ENCODE measurements at regions not wholly inside any gene's neighbourhood (a gene's known extent, or its start where the extent isn't known, plus 50 kb on each side); places are given as distances from the start of the nearest gene placed in this dataset.

- no peak for FAIRE-seq
- intact Hi-C loops (cut with micrococcal nuclease; ENCODE audit: unreplicated experiment) = no loop called here
- in situ Hi-C loops (cut with MboI) = no loop called here
Measured at GRCh38 chr4:125456075-125456474, 141.3 kb downstream of the FAT4 start.

GRCh38 chr4:125459531-125459930 is 144.8 kb downstream of the FAT4 start:
- CTCF ChIA-PET = no interaction called here
- in situ Hi-C loops (cut with MboI) = no loop called here

More at GRCh38 chr4:125456075-125456474, 141.3 kb downstream of the FAT4 start:
- ATAC-seq (no peak), DNase-seq (ENCODE audit: low read depth, low spot score) (no peak)
- Histone ChIP-seq H3K4me1 (ENCODE audit: control insufficient read depth, insufficient read depth, low read length) (no peaks in the 10 kb centered on the region), H3K79me2 (ENCODE audit: control insufficient read depth, insufficient read depth, low read length) (no peaks in the 10 kb centered on the region), H3K27me3 (replicated peaks in 1 of 2; ENCODE audit: control insufficient read depth in 2 of 2, insufficient read depth in 2 of 2, low read length in 1 of 2) (no peaks in the 10 kb centered on the region), H3K9ac (ENCODE audit: control insufficient read depth, insufficient read depth, low read length) (no peak overlapping the region), H3K36me3 (ENCODE audit: control insufficient read depth in 2 of 2, insufficient read depth in 2 of 2, low read length in 1 of 2) (no peaks in the 10 kb centered on the region), H3K4me2 (ENCODE audit: control insufficient read depth, insufficient read depth) (no peak overlapping the region), H3K9me3 (replicated peaks; ENCODE audit: control insufficient read depth, insufficient read depth, low read length) (no peaks in the 10 kb centered on the region), H3K4me3 (no peak overlapping the region), H2AFZ (ENCODE audit: control insufficient read depth, low read depth, low read length) (no peak overlapping the region), H4K20me1 (ENCODE audit: control insufficient read depth, insufficient read depth) (no peaks in the 10 kb centered on the region), H3K27ac (ENCODE audit: control insufficient read depth, insufficient read depth) (no peak overlapping the region)
- no TSS peak for BruUV-seq (replicated peaks)
- SMC1A ChIA-PET (ENCODE audit: uncharacterized antibody, unreplicated experiment) = no interaction called here
- RAD21 ChIA-PET (ENCODE audit: unreplicated experiment) = no interaction called here
- CTCF ChIA-PET = interaction anchor here (0.5 to 1.3 kb wide), 2 partner anchors 13 to 143 kb away, joined by 3 read pairs; no protein-coding TSS in a partner anchor
- no peak for TF ChIP-seq FOXM1 (IDR thresholded peaks at IDR 0.05; ENCODE audit: low read depth, low read length)
- no peak for TF ChIP-seq SIN3A (IDR thresholded peaks at IDR 0.05; ENCODE audit: low read depth, low read length)
- TF ChIP-seq CBX3 (IDR thresholded peaks at IDR 0.05; ENCODE audit: borderline replicate concordance, low read depth) = no peak
- 2% methylated on average over 3 of the region's 3 CpGs for WGBS (ENCODE audit: insufficient coverage, insufficient replicate concordance, low lambda C conversion rate, missing lambda C conversion rate)
- POLR2A ChIA-PET = no interaction called here

More at GRCh38 chr4:125459531-125459930, 144.8 kb downstream of the FAT4 start:
- H3K9ac ChIP-seq (ENCODE audit: control insufficient read depth, insufficient read depth, low read length) = no peak overlapping the region
- no peaks in the 10 kb centered on the region for H3K9me3 ChIP-seq (replicated peaks; ENCODE audit: control insufficient read depth, insufficient read depth, low read length)
- no peaks in the 10 kb centered on the region for H3K4me1 ChIP-seq (ENCODE audit: control insufficient read depth, insufficient read depth, low read length)
- no peaks in the 10 kb centered on the region for H4K20me1 ChIP-seq (ENCODE audit: control insufficient read depth, insufficient read depth)
- no peak overlapping the region for H3K4me2 ChIP-seq (ENCODE audit: control insufficient read depth, insufficient read depth)
- H3K36me3 ChIP-seq (ENCODE audit: control insufficient read depth in 2 of 2, insufficient read depth in 2 of 2, low read length in 1 of 2) = no peaks in the 10 kb centered on the region
- POLR2A ChIA-PET = no interaction called here
- H3K4me3 ChIP-seq = no peak overlapping the region
- no peaks in the 10 kb centered on the region for H3K79me2 ChIP-seq (ENCODE audit: control insufficient read depth, insufficient read depth, low read length)
- BruUV-seq (replicated peaks) = no TSS peak
- H2AFZ ChIP-seq (ENCODE audit: control insufficient read depth, low read depth, low read length) = no peak overlapping the region
- SMC1A ChIA-PET (ENCODE audit: uncharacterized antibody, unreplicated experiment) = no interaction called here
- intact Hi-C loops (cut with micrococcal nuclease; ENCODE audit: unreplicated experiment) = no loop called here
- no peaks in the 10 kb centered on the region for H3K27me3 ChIP-seq (replicated peaks in 1 of 2; ENCODE audit: control insufficient read depth in 2 of 2, insufficient read depth in 2 of 2, low read length in 1 of 2)
- DNase-seq (ENCODE audit: low read depth, low spot score) (no peak), ATAC-seq (no peak), FAIRE-seq (no peak)
- no peak overlapping the region for H3K27ac ChIP-seq (ENCODE audit: control insufficient read depth, insufficient read depth)
- 0% methylated on average over 1 of the region's 1 CpG for WGBS (ENCODE audit: insufficient coverage, insufficient replicate concordance, low lambda C conversion rate, missing lambda C conversion rate)
- no peak for TF ChIP-seq SRF (IDR thresholded peaks at IDR 0.05; ENCODE audit: low read depth in 2 of 2, low read length in 2 of 2)
- no peak for TF ChIP-seq TCF3 (IDR thresholded peaks at IDR 0.05; ENCODE audit: borderline replicate concordance, insufficient read depth, low read depth, low read length)
- RAD21 ChIA-PET (ENCODE audit: unreplicated experiment) = no interaction called here
